Mesothelial cell of epicardium (in vitro differentiated cells): ENCODE measurements at regions not wholly inside any gene's neighbourhood (a gene's known extent, or its start where the extent isn't known, plus 50 kb on each side); places are given as distances from the start of the nearest gene placed in this dataset.
"Not testable (repeated sequence)": the region's sequence is repeated elsewhere in the genome, so short reads cannot be mapped to it uniquely, and the experiment has no call there.

ENCODE experiments used
- DNase-seq, 2 experiments: peaks; one replicate each; pipeline ENCODE4 v3.0.0; 2021; ENCODE audit warnings: low spot score in 2 of 2; ENCODE audit not compliant: unreplicated experiment in 2 of 2
- H3K27ac Mint-ChIP-seq: 2 replicates; pipeline ENCODE4 v1.8.0; 2021; ENCODE audit warnings: mixed read lengths
- H3K27me3 Mint-ChIP-seq: 2 replicates; pipeline ENCODE4 v1.8.0; 2021; ENCODE audit warnings: low read depth, mixed read lengths
- H3K36me3 Mint-ChIP-seq: 2 replicates; pipeline ENCODE4 v1.8.0; 2021; ENCODE audit warnings: mixed read lengths
- H3K4me1 Mint-ChIP-seq: 2 replicates; pipeline ENCODE4 v1.8.0; 2021; ENCODE audit warnings: mixed read lengths
- H3K4me3 Mint-ChIP-seq: 2 replicates; pipeline ENCODE4 v1.8.0; 2021; ENCODE audit warnings: mild to moderate bottlenecking, moderate library complexity, mixed read lengths
- H3K9me3 Mint-ChIP-seq: 2 replicates; pipeline ENCODE4 v1.8.0; 2021; ENCODE audit warnings: mixed read lengths
- CTCF ChIP-seq: fragments of 200-600 bp; sonication (generic); IDR thresholded peaks from one replicate; pipeline ENCODE4 v1.5.0; 2021; ENCODE audit warnings: antibody characterized with exemption; ENCODE audit not compliant: unreplicated experiment

DNA sequence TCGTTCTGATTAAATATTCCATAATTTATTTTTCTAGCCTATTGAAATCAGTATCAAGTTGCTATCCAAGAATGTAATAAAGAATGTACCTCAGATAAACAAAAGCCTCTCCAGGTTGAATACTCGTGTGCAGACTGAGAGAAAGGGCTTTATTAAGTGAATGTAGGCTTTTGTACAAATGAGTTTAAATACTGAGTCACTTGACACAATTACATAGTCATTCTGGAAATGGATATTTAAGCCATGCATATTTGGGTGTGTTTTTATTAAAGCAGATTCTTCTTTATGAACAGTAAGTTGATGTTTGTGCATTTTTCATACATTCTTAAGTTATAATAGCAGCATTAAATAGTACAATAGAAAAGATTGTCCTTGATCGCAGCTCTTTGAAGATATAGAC, 139.8 kb upstream of the GK2 start:
- DNase-seq, result no peak
- peaks cover 28% of the 10 kb centered on the region for H3K9me3 Mint-ChIP-seq
- H3K4me3 Mint-ChIP-seq, result no peak overlapping the region
- H3K36me3 Mint-ChIP-seq, result no peaks in the 10 kb centered on the region
- no peaks in the 10 kb centered on the region for H3K27me3 Mint-ChIP-seq
- TF ChIP-seq CTCF, result no peak
- no peak overlapping the region for H3K27ac Mint-ChIP-seq
- no peaks in the 10 kb centered on the region for H3K4me1 Mint-ChIP-seq

DNA sequence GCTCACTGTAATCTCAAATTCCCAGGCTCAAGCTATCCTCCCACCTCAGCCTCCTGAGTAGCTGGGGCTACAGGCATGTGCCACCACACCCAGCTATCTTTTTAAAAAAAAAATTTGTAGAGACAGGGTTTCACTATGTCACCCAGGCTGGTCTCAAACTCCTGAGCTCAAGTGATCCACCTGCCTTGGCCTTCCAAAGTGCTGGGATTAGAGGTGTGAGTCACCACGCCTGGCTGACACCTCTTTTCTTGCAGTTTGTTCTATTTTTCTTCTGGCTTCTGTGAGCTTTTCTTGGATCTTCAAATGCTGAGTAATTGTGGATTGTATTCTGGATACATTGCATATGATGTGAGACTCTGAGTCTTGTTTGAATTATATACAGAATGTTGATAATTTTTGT, 137.3 kb upstream of the GK2 start:
- H3K36me3 Mint-ChIP-seq, result not testable (repeated sequence)

GRCh38 chr4:79540143-79540542, 132.1 kb upstream of the GK2 start:
- Mint-ChIP-seq H3K27ac (no peak overlapping the region), H3K36me3 (no peaks in the 10 kb centered on the region), H3K4me3 (no peak overlapping the region), H3K27me3 (no peaks in the 10 kb centered on the region), H3K9me3 (peaks cover 10% of the 10 kb centered on the region), H3K4me1 (no peaks in the 10 kb centered on the region)
- no peak for TF ChIP-seq CTCF
- no peak for DNase-seq

More for the DNA sequence above, 137.3 kb upstream of the GK2 start:
- not testable (repeated sequence) for DNase-seq, H3K27me3 Mint-ChIP-seq, H3K4me1 Mint-ChIP-seq, H3K4me3 Mint-ChIP-seq, H3K27ac Mint-ChIP-seq
- peaks cover 16% of the 10 kb centered on the region for H3K9me3 Mint-ChIP-seq

GRCh38 chr4:79535516-79535915, 127.5 kb upstream of the GK2 start:
- Mint-ChIP-seq H3K4me1 (no peaks in the 10 kb centered on the region), H3K36me3 (no peaks in the 10 kb centered on the region), H3K9me3 (peaks cover 5% of the 10 kb centered on the region), H3K27ac (no peak overlapping the region), H3K4me3 (no peak overlapping the region), H3K27me3 (no peaks in the 10 kb centered on the region)
- no peak for DNase-seq
- TF ChIP-seq CTCF, result no peak

DNA sequence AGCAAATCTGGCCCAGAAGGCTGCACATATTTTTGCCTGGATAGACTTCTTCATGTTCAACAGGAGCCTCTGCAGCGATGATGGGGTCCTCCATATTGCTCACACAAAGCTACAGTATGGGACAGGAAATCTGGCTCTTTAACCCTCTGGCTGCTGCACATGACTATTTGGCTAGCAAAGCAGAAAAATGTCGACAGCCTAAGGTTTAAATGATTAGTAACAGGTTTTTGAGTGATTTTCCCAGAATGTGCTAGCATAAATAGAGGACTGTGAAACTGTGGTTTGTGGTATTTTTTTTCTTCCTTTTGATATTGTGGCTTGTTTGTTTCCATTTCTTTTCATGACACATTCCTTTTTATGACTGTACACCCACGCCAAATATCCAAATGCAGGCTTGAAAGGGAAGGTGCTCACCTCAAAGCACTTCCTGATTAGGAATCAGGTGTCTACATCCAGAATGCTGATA, 120.2 kb upstream of the GK2 start:
- H3K4me3 Mint-ChIP-seq, result no peak overlapping the region
- H3K4me1 Mint-ChIP-seq, result no peaks in the 10 kb centered on the region
- H3K27ac Mint-ChIP-seq, result no peak overlapping the region
- DNase-seq, result no peak
- no peaks in the 10 kb centered on the region for H3K27me3 Mint-ChIP-seq
- TF ChIP-seq CTCF, result no peak
- H3K9me3 Mint-ChIP-seq, result peaks cover 5% of the 10 kb centered on the region
- no peaks in the 10 kb centered on the region for H3K36me3 Mint-ChIP-seq

GRCh38 chr4:79526641-79527565, 118.9 kb upstream of the GK2 start:
- H3K36me3 Mint-ChIP-seq, result no peaks in the 10 kb centered on the region
- no peak overlapping the region for H3K4me3 Mint-ChIP-seq
- H3K27ac Mint-ChIP-seq, result no peak overlapping the region
- no peak for DNase-seq
- H3K4me1 Mint-ChIP-seq, result no peaks in the 10 kb centered on the region
- no peaks in the 10 kb centered on the region for H3K27me3 Mint-ChIP-seq
- no peak for TF ChIP-seq CTCF
- no peaks in the 10 kb centered on the region for H3K9me3 Mint-ChIP-seq
